ENCODE measurements at regions not wholly inside any gene's neighbourhood (a gene's known extent, or its start where the extent isn't known, plus 50 kb on each side); places are given as distances from the start of the nearest gene placed in this dataset.
"Not testable (repeated sequence)": the region's sequence is repeated elsewhere in the genome, so short reads cannot be mapped to it uniquely, and the experiment has no call there.

DNA sequence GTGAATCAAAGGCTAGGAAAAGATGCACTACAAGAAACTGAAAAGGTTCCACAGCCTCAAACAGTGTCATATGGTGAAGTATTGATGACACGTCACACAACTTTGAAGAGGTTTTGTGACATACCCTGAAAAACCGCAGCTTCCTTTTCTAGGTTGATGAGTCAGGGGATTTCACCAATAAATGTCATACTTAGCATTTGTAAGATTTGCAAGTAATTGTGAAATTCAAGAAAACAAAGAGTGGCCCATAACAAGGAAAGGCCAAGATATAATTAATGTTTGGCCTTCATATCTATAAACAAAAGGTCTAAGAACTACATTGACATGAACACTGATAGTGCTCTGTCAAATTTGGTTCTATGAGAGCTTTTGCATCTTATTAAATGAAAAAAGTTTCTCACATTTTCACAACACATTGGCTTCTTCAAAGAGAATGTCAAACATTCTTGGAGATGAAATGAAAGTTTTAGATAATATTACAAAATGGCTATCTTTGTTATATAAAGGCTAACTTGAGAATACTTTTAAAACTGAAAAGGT, 62.0 kb upstream of the NAMPT start:
- ATAC-seq (peak; percentile 80), DNase-seq (peak in 1 of 3 donors; percentile 31)
- Histone ChIP-seq H3K9me3 (peaks cover 18% of the 10 kb centered on the region), H3K36me3 (ENCODE audit: low read depth) (no peaks in the 10 kb centered on the region), H3K4me1 (ENCODE audit: low read depth) (no peaks in the 10 kb centered on the region), H3K4me3 (no peak overlapping the region)
- TF ChIP-seq, protein P1, sequence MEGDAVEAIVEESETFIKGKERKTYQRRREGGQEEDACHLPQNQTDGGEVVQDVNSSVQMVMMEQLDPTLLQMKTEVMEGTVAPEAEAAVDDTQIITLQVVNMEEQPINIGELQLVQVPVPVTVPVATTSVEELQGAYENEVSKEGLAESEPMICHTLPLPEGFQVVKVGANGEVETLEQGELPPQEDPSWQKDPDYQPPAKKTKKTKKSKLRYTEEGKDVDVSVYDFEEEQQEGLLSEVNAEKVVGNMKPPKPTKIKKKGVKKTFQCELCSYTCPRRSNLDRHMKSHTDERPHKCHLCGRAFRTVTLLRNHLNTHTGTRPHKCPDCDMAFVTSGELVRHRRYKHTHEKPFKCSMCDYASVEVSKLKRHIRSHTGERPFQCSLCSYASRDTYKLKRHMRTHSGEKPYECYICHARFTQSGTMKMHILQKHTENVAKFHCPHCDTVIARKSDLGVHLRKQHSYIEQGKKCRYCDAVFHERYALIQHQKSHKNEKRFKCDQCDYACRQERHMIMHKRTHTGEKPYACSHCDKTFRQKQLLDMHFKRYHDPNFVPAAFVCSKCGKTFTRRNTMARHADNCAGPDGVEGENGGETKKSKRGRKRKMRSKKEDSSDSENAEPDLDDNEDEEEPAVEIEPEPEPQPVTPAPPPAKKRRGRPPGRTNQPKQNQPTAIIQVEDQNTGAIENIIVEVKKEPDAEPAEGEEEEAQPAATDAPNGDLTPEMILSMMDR (IDR thresholded peaks at IDR 0.05) = no peak
- intact Hi-C loops (cut with DNase I, micrococcal nuclease) = no loop called here

DNA sequence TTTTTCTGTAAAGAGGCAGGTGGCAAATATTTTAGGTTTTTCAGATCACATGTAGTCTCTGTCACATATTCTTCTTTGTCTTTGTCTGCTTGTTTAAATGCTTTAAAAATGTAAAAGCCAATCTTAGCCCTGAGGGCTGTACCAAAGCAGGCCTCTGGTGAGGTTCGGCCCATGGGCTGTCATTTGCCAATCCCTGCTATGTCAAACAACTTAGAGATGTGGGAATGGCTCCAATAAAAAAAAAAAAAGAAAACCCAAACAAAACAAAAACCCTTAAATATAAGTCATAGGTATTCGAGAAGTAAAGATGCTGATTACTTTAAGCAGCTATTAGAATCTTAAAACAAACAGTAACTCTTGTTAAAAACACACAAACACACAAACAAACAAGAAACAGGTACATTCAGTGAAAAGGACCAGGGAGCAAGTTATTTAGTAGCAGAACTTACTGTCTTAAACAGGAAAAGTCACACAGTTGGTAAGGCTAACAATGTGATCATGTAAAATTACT, 61.4 kb upstream of the NAMPT start:
- DNase-seq (no peak), ATAC-seq (no peak)
- Histone ChIP-seq H3K4me1 (ENCODE audit: low read depth) (no peaks in the 10 kb centered on the region), H3K4me3 (no peak overlapping the region), H3K9me3 (peaks cover 23% of the 10 kb centered on the region), H3K36me3 (ENCODE audit: low read depth) (no peaks in the 10 kb centered on the region)
- intact Hi-C loops (cut with DNase I, micrococcal nuclease) = no loop called here
- TF ChIP-seq, protein P1 (IDR thresholded peaks at IDR 0.05) = no peak

DNA sequence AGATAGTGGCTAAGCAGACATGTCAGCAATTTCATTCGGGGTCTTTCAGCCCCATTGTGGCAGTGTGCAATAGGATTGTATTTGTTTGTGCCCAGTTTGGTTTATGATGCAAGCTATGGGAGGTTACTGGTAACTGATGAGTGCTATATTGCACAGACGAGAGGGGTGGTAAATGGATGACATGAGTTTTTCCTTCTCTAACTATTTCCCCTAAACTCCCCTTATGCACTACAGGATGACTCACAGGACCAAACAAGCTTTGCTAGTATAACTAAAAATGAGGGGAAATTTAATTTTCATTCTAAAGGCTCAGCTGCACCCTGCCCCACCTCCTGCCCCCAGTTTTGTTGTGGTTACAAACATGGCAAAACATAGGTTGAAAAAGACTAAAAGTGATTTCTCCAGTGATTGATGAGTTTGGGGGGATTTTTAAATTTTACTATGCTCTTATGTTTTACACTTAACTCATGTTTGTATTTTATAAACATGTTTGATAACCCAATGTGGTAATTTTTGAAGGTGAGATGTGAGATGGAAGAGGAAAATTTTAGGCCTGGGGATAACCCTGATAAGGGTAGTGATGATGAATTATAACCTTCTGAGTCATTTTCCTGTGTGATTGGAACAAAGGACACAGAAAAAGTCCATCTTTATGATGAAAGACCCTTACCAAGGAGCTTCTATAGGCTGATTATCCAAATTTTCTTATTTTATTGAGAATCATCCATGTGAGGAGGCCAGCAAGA, 60.8 kb upstream of the NAMPT start:
- DNase-seq = no peak
- Histone ChIP-seq H3K36me3 (ENCODE audit: low read depth) (no peaks in the 10 kb centered on the region), H3K4me3 (no peak overlapping the region), H3K4me1 (ENCODE audit: low read depth) (no peaks in the 10 kb centered on the region), H3K9me3 (peaks cover 23% of the 10 kb centered on the region)
- ATAC-seq = peak; percentile 46
- intact Hi-C loops (cut with DNase I, micrococcal nuclease) = no loop called here
- TF ChIP-seq, protein P1 (IDR thresholded peaks at IDR 0.05) = no peak

DNA sequence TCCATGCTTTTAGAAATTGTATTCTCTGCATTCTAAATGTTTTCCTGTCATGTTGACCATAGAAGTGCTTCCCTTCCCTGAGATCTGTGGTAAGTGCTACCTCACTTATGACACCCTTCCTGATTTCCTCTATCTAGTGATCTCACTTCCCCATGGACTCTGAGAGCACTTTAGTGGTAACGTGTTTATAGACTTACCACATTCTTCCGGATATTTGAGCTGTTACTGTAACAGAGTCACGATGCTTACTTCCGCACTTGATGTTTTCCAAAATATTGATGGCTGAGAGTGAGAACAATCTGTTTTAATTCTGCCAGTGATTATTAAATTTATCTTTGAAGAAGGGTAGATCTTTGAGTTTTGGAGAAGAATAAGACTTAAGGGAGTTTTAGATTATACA, 60.1 kb upstream of the NAMPT start:
- no peak for DNase-seq
- peaks cover 23% of the 10 kb centered on the region for H3K9me3 ChIP-seq
- TF ChIP-seq, protein P1 (IDR thresholded peaks at IDR 0.05) = no peak
- H3K4me3 ChIP-seq = no peak overlapping the region
- no peaks in the 10 kb centered on the region for H3K36me3 ChIP-seq (ENCODE audit: low read depth)
- intact Hi-C loops (cut with DNase I, micrococcal nuclease) = no loop called here
- ATAC-seq = peak; percentile 56
- H3K4me1 ChIP-seq (ENCODE audit: low read depth) = no peaks in the 10 kb centered on the region

DNA sequence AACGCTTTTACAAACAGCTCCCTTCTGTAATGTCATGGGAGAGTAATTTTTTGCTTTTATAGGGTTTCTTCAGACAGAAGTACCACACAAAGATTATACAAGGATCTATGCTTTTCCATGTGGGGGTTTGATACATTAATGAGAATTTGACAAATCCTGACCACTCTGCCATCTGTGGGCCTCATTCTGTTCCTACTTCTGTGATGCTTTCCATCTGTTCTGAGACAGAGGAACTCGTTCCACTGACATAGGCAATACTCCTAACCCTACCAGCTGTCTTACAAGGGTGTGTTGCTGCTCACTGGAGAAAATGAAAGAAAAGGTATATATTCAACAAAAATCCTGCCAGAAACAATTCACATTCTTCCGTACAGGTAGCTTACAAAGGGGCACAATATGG, 59.4 kb upstream of the NAMPT start:
- TF ChIP-seq, protein P1 (IDR thresholded peaks at IDR 0.05) = no peak
- intact Hi-C loops (cut with DNase I, micrococcal nuclease) = no loop called here
- DNase-seq = no peak

DNA sequence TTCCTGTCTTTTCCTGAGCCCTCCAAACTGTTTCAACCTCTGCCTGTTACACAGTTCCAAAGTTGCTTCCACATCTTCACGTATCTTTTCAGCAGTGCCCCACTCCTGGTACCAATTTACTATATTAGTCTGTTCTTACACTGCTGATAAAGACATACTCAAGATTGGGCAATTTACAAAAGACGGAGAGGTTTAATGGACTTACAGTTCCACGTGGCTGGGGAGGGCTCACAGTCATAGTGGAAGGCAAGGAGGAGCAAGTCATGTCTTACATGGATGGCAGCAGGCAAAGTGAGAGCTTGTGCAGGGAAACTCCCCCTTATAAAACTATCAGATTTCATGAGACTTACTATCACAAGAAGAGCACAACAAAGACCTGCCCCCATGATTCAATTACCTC, 57.3 kb upstream of the NAMPT start:
- DNase-seq; H3K4me1 ChIP-seq (ENCODE audit: low read depth); H3K36me3 ChIP-seq (ENCODE audit: low read depth); ATAC-seq; H3K4me3 ChIP-seq; intact Hi-C loops (cut with DNase I, micrococcal nuclease): not testable (repeated sequence)
- H3K9me3 ChIP-seq = peaks cover 35% of the 10 kb centered on the region

More for the DNA sequence above, 59.4 kb upstream of the NAMPT start:
- ATAC-seq = no peak
- no peaks in the 10 kb centered on the region for H3K4me1 ChIP-seq (ENCODE audit: low read depth)
- H3K4me3 ChIP-seq = no peak overlapping the region
- peaks cover 23% of the 10 kb centered on the region for H3K9me3 ChIP-seq
- H3K36me3 ChIP-seq (ENCODE audit: low read depth) = no peaks in the 10 kb centered on the region

DNA sequence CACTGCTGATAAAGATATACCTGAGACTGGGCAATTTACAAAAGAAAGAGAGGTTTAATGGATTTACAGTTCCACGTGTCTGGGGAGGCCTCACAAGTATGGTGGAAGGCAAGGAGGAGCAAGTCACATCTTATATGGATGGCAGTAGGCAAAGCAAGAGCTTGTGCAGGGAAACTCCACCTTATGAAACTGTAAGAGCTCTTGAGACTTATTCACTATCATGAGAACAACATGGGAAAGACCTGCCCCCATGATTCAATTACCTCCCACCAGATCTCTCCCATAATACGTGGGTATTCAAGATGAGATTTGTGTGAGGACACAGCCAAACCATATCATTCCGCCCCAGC, 55.4 kb upstream of the NAMPT start:
- DNase-seq; intact Hi-C loops (cut with DNase I, micrococcal nuclease); H3K4me3 ChIP-seq; ATAC-seq; H3K36me3 ChIP-seq (ENCODE audit: low read depth); H3K4me1 ChIP-seq (ENCODE audit: low read depth): not testable (repeated sequence)
- H3K9me3 ChIP-seq = peaks cover 35% of the 10 kb centered on the region
